ENCODE measurements at regions not wholly inside any gene's neighbourhood (a gene's known extent, or its start where the extent isn't known, plus 50 kb on each side); places are given as distances from the start of the nearest gene placed in this dataset.

DNA sequence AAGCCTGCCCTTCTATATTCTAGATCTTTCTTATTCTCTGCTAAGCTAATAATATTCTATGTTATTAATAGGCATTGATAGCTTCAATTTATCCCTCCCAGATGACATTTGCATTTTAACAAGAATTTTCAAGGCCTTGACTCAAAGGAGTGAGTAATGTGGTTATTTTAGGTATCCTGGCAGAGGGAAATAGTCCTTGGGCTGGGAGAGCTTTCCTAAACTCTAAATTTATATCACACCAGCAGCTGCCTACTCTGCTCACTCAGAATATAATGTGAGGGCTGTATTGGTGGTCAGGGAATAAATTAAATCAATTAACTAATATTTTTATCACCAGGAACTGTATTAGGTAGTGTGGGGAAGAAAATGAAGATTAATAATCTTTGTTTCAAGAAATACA, 74.8 kb upstream of the ADAM23 start:
- TF ChIP-seq POLR2A (IDR thresholded peaks at IDR 0.05) (no peak), POLR2AphosphoS5 (IDR thresholded peaks at IDR 0.05) (no peak)
